Kidney capillary endothelial cell (primary cell): ENCODE measurements at regions not wholly inside any gene's neighbourhood (a gene's known extent, or its start where the extent isn't known, plus 50 kb on each side); places are given as distances from the start of the nearest gene placed in this dataset.

Source experiments
- DNase-seq: peaks from one replicate; pipeline ENCODE4 v3.0.0-alpha.2; 2018; ENCODE audit warnings: low spot score

DNA sequence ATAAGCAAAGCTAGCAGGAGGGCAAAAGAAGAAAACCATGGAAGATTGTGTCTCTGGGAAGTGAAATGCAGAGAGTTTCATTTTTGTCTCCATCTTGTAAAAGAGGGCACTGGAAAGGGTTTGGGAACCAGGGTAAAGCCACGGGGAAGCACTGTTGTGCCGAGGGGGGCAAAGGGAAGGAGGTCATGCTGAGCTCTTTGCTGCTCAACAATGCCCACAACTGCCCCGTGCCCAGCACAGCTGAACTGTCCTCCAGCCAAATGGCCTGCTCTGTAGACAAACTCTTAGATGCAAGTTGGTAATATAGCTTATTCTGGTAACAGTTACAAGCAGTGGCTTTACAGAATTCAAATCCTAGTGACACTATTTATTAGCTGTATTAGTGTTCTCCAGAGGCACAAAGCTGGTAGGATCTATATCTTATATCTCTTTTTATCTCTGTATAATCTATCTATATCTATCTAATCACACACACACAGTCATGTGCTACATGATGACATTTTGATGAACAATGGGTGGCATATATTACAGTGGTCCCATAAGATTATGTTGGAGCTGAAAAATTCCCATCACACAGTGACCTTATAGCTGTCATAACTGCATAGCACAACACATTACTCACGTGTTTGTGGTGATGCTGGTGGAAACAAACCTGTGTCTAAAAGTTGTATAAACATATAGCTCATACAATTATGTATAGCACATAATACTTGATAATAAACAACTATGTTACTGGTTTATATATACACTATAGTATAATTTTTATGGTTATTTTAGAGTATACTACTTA, 203.4 kb upstream of the DDHD1 start:
- DNase-seq: no peak

DNA sequence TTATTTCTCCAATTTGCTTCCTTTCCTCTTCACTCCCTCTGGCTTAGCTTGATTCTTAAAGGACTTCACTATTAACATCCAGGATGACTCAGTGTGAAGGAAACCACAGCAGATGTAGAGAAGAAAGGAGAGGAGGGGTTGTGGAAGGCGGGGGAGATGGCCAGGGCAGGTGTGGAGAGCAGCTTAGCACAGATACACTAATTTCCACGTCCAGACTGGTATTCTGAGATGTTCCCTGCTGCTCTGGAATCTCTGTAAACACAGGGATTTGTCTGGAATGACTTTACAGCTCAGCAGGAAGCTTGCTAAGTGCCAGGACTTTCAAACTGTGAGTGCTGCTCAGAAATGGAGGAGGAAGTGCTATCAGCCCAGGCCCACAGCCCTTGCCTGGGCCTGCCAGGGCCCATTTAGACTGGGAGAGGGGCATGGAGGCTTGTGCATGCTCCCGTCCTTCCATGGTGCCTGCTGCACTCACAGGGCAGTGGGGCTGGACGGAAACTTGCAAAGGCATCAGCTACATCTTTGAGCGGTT, 202.5 kb upstream of the DDHD1 start:
- DNase-seq: no peak

DNA sequence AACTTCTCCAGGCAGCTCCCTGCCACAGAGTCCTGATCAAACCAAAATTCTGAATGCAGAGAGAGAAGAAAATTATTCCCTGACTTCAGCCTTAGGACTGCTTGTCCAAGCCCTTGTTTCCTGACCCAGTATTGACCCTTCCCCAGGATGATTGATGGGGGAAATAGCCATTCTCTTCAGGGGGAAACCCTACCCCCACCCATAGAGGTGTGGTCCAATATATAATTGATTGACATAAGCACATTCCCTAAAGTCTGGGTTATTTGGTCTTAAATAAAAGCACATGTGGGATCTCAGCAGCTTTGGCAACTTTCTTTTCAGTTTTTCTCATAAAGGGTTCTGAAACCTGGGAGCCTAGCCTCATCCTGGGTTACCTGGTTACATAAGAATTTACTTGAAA, 201.2 kb upstream of the DDHD1 start:
- DNase-seq: no peak

DNA sequence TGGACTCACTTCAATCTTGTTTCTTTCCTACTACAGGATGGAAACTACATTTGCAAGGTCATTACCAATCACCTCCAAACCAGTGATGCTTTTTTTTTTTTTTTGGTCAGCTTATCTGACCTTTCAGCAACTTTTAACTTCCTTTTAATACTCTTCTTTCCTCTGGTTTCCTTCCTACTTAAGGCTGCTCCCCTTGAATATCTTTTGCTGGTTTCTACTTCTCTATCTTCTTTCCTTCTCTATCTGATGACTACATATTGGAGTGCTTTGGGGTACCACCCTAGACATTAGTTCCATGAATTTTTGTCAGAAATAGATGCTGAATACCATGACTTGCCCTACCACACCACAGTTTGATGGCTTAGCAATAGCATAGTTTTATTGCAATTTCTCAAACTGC, 197.7 kb upstream of the DDHD1 start:
- DNase-seq: no peak

DNA sequence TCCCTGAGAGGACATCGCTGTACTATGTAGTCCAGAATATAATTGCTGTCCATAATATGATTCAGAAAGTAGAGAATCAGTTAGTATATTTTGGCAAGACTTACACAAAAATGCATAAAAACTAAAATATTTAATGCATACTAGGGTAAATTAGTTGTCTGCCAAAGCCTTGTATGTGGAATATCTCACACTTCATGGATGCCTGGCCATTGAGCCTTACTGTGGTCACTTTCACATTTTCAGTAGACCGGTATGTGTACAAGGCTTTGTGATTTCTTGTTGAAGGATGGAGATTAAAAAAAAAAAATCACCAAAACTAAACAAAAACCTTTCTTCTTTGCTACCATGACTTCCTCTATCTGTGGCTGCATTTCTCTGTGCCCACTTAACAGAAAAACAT, 197.3 kb upstream of the DDHD1 start:
- DNase-seq: no peak

DNA sequence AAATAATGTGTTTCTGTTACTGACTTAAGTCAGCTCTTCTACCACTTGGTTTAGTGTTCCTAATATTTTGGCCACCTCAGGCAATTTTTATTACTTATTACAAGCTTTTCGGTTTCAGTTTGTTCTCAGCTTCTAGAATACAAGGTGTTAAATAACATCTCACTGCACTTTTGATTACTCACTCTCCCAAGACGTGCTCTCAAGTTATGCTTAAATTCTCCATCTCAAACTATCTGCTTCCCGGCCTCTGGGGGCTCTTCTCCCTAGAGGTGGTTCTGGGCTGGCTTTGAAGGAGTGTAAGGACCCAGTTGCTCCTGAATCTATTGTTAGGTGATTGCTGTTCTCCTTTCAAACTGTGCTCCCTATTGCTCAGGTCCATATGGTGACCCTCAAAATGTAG, 193.9 kb upstream of the DDHD1 start:
- no peak for DNase-seq

DNA sequence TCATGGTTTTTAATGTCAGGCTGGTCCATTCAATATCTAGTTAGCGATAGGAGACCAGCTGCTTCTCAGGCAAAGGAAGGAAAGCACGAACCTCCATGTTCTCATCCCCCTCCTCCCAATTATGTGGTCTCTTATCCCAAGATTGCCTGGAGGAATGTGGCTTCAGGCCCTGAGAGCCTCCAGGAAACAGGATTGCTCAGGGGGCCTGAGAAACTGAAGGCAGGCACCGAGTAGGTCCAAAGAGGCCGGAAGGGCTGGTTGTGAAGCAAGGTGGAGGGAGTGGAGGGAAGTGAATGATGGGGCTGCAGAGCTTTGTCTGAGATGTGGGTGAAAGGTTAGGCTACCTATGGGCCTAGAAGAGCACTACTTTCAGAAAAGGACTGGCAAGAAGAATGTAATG, 188.2 kb upstream of the DDHD1 start:
- no peak for DNase-seq

DNA sequence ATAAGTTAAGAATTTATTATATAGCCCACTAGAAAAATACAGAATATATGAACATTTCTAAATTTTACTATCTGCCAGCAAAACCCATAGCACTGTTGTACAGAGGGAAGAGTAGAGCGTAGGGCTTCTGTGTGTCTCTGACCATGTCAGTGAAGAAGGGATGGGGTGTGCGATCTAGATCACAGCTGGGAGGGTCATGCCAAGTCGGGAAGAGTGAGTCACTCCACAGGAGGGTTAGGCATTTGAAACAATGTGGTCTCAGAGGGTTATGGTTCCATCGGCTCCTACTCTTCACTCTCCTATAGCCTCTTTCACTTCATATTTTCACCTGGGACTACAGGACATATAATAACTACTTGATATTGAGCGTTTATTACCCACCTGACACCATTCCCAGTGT, 185.1 kb upstream of the DDHD1 start:
- DNase-seq: no peak

DNA sequence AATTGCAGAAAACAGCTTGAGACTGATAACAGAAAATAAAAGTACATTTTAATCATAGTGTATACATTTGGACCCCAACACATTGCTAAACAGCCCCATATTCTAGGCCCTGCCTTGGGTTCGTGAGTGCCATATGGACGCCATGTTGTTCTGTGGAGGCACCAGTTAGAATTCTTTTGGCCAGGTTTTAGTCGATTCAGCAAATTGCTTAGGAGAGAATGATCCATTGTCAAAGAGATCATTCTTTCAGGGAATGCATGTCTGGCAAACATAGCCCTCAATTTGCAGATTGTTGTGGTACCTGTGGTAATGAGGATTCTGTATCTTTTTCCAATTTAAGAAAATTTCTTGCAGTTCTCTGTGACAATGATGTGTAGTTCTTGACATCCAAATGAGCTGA, 183.6 kb upstream of the DDHD1 start:
- DNase-seq: no peak

DNA sequence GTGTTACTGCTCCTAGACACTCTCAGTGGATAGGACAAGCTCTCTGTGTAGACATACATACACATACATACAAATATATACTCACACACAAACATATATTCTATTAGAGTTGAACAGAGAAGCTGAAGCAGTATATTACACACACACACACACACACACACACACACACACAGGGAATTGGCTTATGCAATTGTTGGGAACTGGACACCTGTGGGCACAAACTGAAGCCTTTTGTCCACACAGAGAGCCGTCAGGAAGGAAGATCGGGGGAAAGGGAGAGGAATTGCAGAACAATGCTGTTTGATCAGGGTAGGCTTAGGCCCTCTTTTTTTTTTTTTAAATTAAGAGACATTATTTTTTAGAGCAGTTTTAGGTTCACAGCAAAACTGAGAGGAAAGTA, 180.7 kb upstream of the DDHD1 start:
- no peak for DNase-seq

DNA sequence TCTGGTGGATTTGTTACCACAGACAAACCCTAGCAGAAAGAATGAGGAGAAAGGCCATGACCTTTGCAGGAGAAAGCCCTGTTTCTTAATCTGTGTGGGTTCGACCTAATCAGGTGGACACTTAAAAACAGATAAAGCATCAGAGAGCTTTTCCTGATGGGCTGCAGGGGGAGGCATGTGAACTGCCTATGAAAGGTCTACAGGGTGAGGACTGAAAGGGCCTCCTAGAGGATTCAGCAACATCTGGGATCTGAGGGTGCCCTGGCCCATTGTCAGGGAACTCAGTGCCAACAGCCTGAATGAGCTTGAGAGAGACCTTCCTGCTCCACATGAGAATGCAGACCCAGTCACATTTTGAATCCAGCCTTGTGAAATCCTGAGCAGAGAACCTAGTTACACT, 178.8 kb upstream of the DDHD1 start:
- no peak for DNase-seq

DNA sequence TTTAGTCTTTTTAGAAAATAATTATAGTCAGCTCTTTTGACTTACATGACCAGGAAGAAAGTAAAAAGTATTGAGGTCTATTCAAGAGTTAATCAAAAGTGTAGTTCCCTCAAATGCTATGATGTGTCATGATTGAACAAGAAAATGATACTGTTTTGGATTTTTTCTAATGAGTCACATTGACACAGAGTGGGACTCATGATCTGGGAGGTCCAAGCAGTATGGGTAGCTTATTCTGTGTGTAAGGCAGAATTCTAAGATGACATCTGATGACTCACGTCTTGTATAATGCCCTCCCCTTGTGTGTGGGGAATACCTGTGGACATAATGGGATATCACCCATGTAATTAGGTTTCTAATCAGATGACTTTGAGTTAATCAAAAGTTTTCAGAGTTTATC, 178.1 kb upstream of the DDHD1 start:
- peak; percentile 40 for DNase-seq

DNA sequence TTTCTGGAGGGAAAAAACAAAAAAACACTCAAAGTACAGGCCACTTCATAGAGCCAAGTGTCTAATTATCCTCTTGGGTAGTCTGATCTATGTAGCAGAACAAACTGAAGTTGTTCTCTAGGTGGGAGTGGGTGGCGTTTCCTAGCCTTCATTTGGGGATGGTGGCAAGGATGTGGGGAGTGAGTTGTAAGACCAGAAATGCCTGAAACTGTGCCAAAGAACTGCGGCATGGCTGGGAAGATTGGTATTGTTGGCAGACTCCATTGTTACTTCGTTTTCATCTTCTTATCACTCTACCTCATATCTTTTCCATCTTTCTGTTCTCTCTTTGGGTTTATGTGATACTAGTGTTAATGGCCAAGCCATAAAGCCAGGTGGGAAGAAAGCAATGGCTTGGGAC, 177.3 kb upstream of the DDHD1 start:
- no peak for DNase-seq

DNA sequence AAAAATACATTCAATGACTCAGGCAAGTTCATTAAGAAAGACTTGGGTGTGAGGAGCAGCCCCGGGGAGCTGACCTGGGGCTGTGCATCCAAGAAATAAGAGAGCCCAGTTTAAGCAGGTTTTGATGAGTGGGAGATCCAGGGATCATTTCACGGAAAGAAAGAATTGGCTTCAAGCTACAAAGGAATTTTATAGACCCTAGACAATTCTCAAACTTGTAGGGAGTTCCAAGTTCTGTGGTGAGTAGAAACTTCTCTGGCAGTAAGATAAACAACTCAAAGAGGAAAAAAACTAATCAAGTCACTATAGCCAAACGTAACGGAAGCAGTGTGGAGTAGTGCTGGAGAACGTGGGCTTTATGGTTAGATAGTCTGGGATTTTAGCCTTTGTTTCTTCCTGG, 175.7 kb upstream of the DDHD1 start:
- DNase-seq: no peak

DNA sequence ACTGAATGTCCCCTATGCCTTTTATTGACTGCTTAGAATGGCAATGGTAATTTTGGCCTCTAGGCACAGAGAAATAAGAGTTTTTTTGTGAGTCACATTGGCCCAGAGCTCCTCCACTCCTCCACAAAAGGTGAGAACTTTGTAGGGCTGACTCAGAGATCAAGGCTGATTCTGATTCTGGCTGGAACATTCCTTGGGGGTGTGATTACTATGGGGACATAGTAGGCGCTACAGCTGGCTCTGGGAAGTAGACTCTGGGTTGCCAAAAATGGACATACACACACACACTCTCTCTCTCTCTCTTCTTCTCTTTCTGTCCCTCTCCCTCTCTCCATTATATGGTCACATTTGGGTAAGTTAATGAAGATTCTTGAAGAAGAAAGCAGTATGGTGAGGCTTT, 174.6 kb upstream of the DDHD1 start:
- DNase-seq: no peak

DNA sequence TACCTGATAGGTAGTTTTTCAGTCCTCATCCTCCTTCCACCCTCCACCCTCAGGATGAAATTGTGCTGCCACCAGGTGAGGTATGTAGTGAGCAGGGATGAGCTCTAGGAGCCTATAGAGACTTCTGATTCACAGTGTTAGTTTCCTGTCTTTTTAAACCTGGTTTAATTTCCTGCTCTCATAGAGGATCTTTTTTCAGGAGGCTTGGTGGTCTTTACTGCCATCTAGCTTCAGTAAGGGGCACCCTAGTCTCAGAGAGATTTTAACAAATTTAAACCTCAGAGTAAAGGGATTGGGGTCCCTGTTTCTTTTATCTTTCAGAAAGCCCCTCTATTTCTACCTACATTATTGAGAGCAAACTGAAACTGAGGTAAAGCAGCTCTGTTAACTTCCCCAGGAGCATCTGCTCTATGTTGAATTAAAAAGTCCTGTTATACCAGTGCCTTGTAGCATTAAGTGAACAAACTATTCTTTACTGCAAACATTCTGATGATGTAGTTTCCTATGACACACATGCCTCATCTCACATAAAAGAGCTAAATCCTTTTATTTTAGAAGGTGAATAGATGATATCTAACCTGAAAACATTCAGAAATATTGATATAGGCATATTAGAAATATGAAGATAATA, 172.2 kb upstream of the DDHD1 start:
- peak; percentile 22 for DNase-seq

DNA sequence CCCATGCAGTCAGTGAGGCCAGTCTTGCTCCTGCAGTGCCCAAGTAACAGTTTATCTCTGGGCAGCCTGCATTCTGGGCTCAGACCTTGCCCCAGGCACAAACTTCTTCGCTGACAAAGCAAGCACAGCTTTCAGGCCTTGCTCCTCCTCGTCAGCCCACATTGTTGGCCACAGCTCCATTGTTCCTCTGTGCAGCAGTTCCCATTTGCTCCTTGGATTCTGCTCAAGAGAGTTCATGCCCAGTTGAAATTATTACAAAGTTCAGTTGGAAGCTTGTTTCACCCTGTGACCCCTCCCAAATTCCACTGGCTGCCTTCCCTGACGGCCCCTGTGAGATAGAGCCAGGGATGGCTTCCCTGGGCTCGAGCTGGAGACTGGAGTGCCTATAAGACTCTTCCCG, 163.4 kb upstream of the DDHD1 start:
- no peak for DNase-seq

DNA sequence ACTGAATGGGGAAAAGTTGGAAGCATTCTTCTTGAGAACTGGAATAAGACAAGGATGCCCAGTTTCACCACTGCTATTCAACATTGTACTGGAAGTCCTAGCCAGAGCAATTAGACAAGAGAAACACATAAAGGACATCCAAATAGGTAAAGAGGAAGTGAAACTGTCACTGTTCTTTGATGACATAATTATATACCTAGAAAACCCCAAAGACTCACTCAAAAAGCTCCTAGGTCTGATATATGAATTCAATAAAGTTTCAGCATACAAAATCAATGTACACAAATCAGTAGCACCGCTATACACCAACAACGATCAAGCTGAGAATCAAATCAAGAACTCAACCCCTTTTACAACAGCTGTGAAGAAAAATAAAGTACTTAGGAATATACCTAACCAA, 157.3 kb upstream of the DDHD1 start:
- no peak for DNase-seq

DNA sequence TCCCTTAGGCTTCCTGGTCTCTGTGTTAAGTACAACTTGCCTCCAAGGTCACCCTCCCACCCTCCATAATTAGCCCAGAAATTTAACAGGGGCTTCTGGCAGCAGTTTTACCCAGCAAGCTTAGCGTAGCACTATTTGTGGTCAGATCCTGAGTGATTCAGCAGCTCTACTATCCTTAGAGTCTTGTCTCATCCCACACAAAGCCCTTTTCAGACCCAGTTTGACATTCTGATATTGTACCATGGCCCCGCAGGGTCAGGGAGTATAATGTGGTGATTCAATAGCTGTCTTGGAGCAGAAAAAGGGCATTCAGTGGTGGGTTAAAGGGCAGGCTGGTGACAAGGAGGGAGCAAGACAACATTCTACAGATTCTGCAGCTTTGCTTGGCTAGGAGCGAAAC, 153.8 kb upstream of the DDHD1 start:
- DNase-seq: no peak

DNA sequence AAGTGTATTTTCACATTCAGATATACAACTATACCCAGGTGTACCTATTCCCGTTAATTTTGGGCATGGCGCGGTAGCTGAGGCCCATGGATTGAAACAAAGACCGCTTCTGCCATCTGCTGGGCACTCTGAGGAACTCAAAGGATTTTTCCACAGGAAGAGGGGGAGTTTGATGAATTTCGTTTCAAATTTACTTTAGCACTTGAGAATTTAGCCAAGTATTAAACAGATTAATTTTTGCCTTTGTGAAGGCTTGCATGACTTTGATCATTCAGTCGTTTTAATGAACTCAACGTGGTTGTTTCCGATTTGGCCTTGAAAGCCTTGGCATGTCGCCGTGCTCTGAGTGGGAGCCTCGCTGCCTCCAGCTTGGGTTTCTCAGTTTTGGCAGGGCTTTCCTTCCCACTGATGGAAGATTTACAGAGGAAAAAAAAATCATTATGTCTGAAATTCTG, 153.2 kb upstream of the DDHD1 start:
- DNase-seq: peak; percentile 43

DNA sequence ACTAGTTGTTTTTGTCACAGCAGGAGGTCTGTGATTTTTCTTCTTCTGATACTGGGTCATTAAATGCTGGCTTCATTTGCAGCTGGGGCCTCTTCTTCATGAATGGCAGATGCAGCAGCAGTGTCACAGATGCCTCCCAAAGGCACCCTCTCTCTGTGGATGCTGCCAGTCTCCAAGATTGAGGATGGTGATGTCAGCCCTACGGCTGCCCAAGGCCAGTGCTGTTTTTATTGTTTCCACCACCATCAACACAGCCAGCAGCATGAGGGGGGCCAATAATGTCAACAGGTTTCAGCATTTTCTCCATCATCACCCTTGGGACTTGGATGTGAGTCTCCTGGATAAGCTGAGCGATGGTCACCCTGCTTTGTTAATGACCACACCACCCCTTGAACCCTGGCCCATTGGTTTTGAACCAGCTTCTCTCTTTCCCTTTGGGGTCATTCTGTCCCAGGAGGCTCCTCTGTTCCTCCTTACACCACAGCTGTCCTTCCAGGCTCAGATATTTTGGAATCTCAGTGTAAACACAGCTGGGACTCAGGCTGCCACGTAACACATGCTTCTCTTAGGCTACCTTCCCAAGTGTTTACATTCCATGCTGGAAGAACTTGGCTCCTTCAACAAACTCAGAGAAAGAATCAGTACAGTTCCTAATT, 151.7 kb upstream of the DDHD1 start:
- DNase-seq: no peak

DNA sequence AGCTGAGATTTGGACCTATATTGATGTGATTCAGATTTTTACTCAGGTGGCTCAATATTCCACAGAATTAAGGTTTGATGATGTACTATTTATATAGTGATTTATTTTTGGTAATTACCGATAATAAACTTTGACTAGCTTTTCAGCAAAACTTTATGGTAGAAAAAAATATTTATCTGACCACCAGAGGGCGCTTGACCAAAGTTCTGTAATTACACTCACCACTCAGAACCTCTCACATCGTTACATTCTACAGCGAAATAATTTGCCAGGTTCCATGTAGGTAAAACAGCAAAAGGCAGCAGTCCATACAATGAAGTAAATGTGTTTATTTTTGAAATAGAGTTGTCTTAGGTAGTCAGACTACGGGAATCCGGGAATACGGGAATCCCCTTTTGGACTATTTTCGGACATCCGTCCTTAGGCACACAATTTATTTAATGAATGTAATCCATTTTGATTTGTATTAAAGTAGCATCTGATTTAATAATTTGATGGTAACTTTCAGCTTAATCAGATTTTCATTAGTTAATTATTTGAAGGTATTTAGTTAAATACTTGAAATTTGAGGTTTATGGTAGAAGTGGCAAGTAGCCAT, 143.0 kb upstream of the DDHD1 start:
- DNase-seq: peak; percentile 39

DNA sequence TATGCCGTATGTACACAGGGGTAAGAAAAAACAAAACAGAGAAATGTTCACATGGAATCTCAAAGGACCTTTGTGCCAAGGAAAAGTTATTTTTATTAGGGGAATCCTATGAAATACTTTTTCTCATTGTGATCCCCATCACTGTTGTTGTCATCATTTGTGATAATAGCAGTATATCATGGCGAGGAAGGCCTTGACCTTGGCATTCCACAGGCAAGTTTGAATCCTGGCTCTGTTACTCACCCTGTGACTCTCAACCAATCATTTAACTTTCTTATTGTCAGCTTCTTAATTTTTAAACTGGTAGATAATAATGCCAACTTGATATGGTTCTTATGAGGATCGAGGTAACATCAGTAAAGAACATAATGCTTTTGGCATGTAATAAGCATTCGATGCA, 142.2 kb upstream of the DDHD1 start:
- DNase-seq: no peak
